ENCODE measurements at regions not wholly inside any gene's neighbourhood (a gene's known extent, or its start where the extent isn't known, plus 50 kb on each side); places are given as distances from the start of the nearest gene placed in this dataset.

- POLR2A ChIA-PET: no interaction called here
- H4K20me1 ChIP-seq (replicated peaks; ENCODE audit: control insufficient read depth, extremely low read depth, insufficient read depth, low read length): no peaks in the 10 kb centered on the region
- H3K4me2 ChIP-seq (ENCODE audit: insufficient read depth, low read length): no peak overlapping the region
- peaks cover 0 to 7% of the 10 kb centered on the region in 2 experiments for H3K27me3 ChIP-seq (ENCODE audit: control insufficient read depth in 2 of 2, insufficient read depth in 2 of 2, low read length in 2 of 2)
- no peak overlapping the region for H2AFZ ChIP-seq (ENCODE audit: low read depth, low read length)
- BruUV-seq (replicated peaks): no TSS peak
- H3K4me3 ChIP-seq (replicated peaks in 1 of 3; ENCODE audit: insufficient read depth in 1 of 3, low read depth in 1 of 3, low read length in 3 of 3): no peak overlapping the region
- no peaks in the 10 kb centered on the region for H3K4me1 ChIP-seq (ENCODE audit: control insufficient read depth, extremely low read depth, insufficient read depth, low read length)
- dilution Hi-C loops (cut with MboI; ENCODE audit: extremely low pct_ligation_motif_present, low sequenced_read_pairs) (no loop called here), intact Hi-C loops (cut with micrococcal nuclease) (no loop called here)
- no peak overlapping the region for H3K27ac ChIP-seq (ENCODE audit: insufficient read depth, low read depth, low read length)
- H3K9me1 ChIP-seq (replicated peaks; ENCODE audit: control insufficient read depth, extremely low read depth, insufficient read depth, low read length): no peaks in the 10 kb centered on the region
- FAIRE-seq (no peak), DNase-seq (ENCODE audit: low read depth, low spot score) (no peak)
- no peaks in the 10 kb centered on the region for H3K36me3 ChIP-seq (ENCODE audit: control insufficient read depth in 2 of 2, extremely low read depth in 1 of 2, insufficient read depth in 2 of 2, low read length in 2 of 2)
- TF ChIP-seq GATA2 (IDR thresholded peaks at IDR 0.05; ENCODE audit: insufficient read depth, insufficient read length, low read depth, low read length): no peak
- no peak for TF ChIP-seq FOS (IDR thresholded peaks at IDR 0.05; ENCODE audit: borderline replicate concordance, insufficient read depth, low read length)
- TF ChIP-seq MAX (IDR thresholded peaks at IDR 0.05; ENCODE audit: insufficient read depth, insufficient read length): no peak
- TF ChIP-seq MYC (IDR thresholded peaks at IDR 0.05; ENCODE audit: low read depth, low read length): no peak
- TF ChIP-seq POLR2AphosphoS5 (IDR thresholded peaks at IDR 0.05; ENCODE audit: insufficient read depth, low read depth, low read length): no peak
- TF ChIP-seq JUN (IDR thresholded peaks at IDR 0.05; ENCODE audit: borderline replicate concordance, insufficient read depth, insufficient read length, low read depth): no peak
- no peak for TF ChIP-seq EZH2 (IDR thresholded peaks at IDR 0.05; ENCODE audit: borderline replicate concordance, low read depth, low read length, severe bottlenecking)
- no peak for TF ChIP-seq POLR2A (IDR thresholded peaks at IDR 0.05; ENCODE audit: low read depth, low read length)
- no peak for TF ChIP-seq CTCF (IDR thresholded peaks at IDR 0.05; ENCODE audit: extremely low read depth in 1 of 2, insufficient read depth in 1 of 2, low read depth in 1 of 2, low read length in 2 of 2)
- H3K79me2 ChIP-seq (ENCODE audit: control insufficient read depth, insufficient read depth, low read length): no peaks in the 10 kb centered on the region
- H3K9ac ChIP-seq (replicated peaks; ENCODE audit: extremely low read depth, insufficient read depth, low read length): no peak overlapping the region
- no peaks in the 10 kb centered on the region for H3K9me3 ChIP-seq (replicated peaks; ENCODE audit: control insufficient read depth, insufficient read depth, low read length)
- CTCF ChIA-PET: no interaction called here
Observed at GRCh38 chrX:40527543-40527942, 53.2 kb upstream of the ATP6AP2 start.

All from endothelial cell of umbilical vein (primary cell).